ENCODE measurements at regions not wholly inside any gene's neighbourhood (a gene's known extent, or its start where the extent isn't known, plus 50 kb on each side); places are given as distances from the start of the nearest gene placed in this dataset.

GRCh38 chr17:62125307-62125706 lies 60.2 kb upstream of the MED13 start:
- H3K4me3 ChIP-seq (ENCODE audit: low read length), result no peak overlapping the region
- Mint-ChIP-seq H3K27me3 (peaks cover 23% of the 10 kb centered on the region), H3K9me3 (no peaks in the 10 kb centered on the region), H3K4me3 (no peak overlapping the region), H3K27ac (no peak overlapping the region), H3K36me3 (ENCODE audit: low read depth) (no peaks in the 10 kb centered on the region), H3K4me1 (ENCODE audit: low read depth) (peaks cover 13% of the 10 kb centered on the region)
- DNase-seq (no peak), ATAC-seq (ENCODE audit: poor library complexity) (no peak)
- ChIA-PET CTCF (no interaction called here), POLR2A (no interaction called here)
- H3K9me3 ChIP-seq (ENCODE audit: control insufficient read depth in 1 of 2, insufficient read depth in 1 of 2, low read length in 2 of 2), result no peaks in the 10 kb centered on the region
- no peaks in the 10 kb centered on the region for H3K4me1 ChIP-seq (ENCODE audit: insufficient read depth, low read length)
- TF ChIP-seq CTCF (IDR thresholded peaks at IDR 0.05), result no peak
- intact Hi-C loops (cut with DNase I, micrococcal nuclease), result no loop called here
- H3K36me3 ChIP-seq (ENCODE audit: insufficient read depth, low read length), result no peaks in the 10 kb centered on the region
- peaks cover 0 to 3% of the 10 kb centered on the region in 2 experiments for H3K27me3 ChIP-seq (ENCODE audit: control insufficient read depth in 1 of 2, insufficient read depth in 2 of 2, low read length in 2 of 2)
- no peak overlapping the region for H3K27ac ChIP-seq (ENCODE audit: low read depth in 1 of 2, low read length in 2 of 2)

GRCh38 chr17:62121025-62121730 lies 56.1 kb upstream of the MED13 start:
- intact Hi-C loops (cut with DNase I, micrococcal nuclease), result no loop called here
- ATAC-seq (ENCODE audit: poor library complexity) (no peak), DNase-seq (no peak)
- POLR2A ChIA-PET, result interaction anchor here (0.6 kb wide), 1 partner anchor 403 kb away, joined by 3 read pairs; no protein-coding TSS in a partner anchor
- H3K27me3 Mint-ChIP-seq, result peaks cover 8% of the 10 kb centered on the region
- no peak overlapping the region for H3K27ac Mint-ChIP-seq
- no peak for TF ChIP-seq CTCF (IDR thresholded peaks at IDR 0.05)
- no peaks in the 10 kb centered on the region for H3K36me3 Mint-ChIP-seq (ENCODE audit: low read depth)
- H3K4me3 ChIP-seq (ENCODE audit: low read length), result no peak overlapping the region
- H3K4me3 Mint-ChIP-seq, result no peak overlapping the region
- peaks cover 15% of the 10 kb centered on the region for H3K4me1 Mint-ChIP-seq (ENCODE audit: low read depth)
- peaks cover 0 to 3% of the 10 kb centered on the region in 2 experiments for H3K27me3 ChIP-seq (ENCODE audit: control insufficient read depth in 1 of 2, insufficient read depth in 2 of 2, low read length in 2 of 2)
- CTCF ChIA-PET, result interaction anchor here (1.8 kb wide), 1 partner anchor 12 kb away, joined by 4 read pairs; no protein-coding TSS in a partner anchor
- H3K9me3 Mint-ChIP-seq, result no peaks in the 10 kb centered on the region
- H3K9me3 ChIP-seq (ENCODE audit: control insufficient read depth in 1 of 2, insufficient read depth in 1 of 2, low read length in 2 of 2), result no peaks in the 10 kb centered on the region
- no peaks in the 10 kb centered on the region for H3K36me3 ChIP-seq (ENCODE audit: insufficient read depth, low read length)
- no peak overlapping the region for H3K27ac ChIP-seq (ENCODE audit: low read depth in 1 of 2, low read length in 2 of 2)
- H3K4me1 ChIP-seq (ENCODE audit: insufficient read depth, low read length), result no peaks in the 10 kb centered on the region

- Histone ChIP-seq H3K36me3 (ENCODE audit: insufficient read depth, low read length) (no peaks in the 10 kb centered on the region), H3K4me1 (ENCODE audit: insufficient read depth, low read length) (no peaks in the 10 kb centered on the region), H3K27me3 (ENCODE audit: control insufficient read depth in 1 of 2, insufficient read depth in 2 of 2, low read length in 2 of 2) (no peaks in the 10 kb centered on the region), H3K9me3 (ENCODE audit: control insufficient read depth in 1 of 2, insufficient read depth in 1 of 2, low read length in 2 of 2) (no peaks in the 10 kb centered on the region), H3K27ac (ENCODE audit: low read depth in 1 of 2, low read length in 2 of 2) (no peak overlapping the region), H3K4me3 (ENCODE audit: low read length) (no peak overlapping the region)
- ChIA-PET POLR2A (no interaction called here), CTCF (interaction anchor here (1.4 kb wide), 1 partner anchor 10 kb away, joined by 3 read pairs; no protein-coding TSS in a partner anchor)
- no peak overlapping the region for H3K4me3 Mint-ChIP-seq
- H3K4me1 Mint-ChIP-seq (ENCODE audit: low read depth), result peaks cover 15% of the 10 kb centered on the region
- intact Hi-C loops (cut with DNase I, micrococcal nuclease), result no loop called here
- no peak for TF ChIP-seq CTCF (IDR thresholded peaks at IDR 0.05)
- no peak for DNase-seq
- ATAC-seq (ENCODE audit: poor library complexity), result no peak
- no peaks in the 10 kb centered on the region for H3K36me3 Mint-ChIP-seq (ENCODE audit: low read depth)
- no peaks in the 10 kb centered on the region for H3K27me3 Mint-ChIP-seq
- no peaks in the 10 kb centered on the region for H3K9me3 Mint-ChIP-seq
- H3K27ac Mint-ChIP-seq, result no peak overlapping the region
Measured at GRCh38 chr17:62119373-62119772, 54.3 kb upstream of the MED13 start.
